Activated CD8-positive, alpha-beta memory T cell treated with anti-CD3 and anti-CD28 coated beads, Interleukin-2, amount 50 U/mL, for 24 hours (primary cell): ENCODE measurements at regions not wholly inside any gene's neighbourhood (a gene's known extent, or its start where the extent isn't known, plus 50 kb on each side); places are given as distances from the start of the nearest gene placed in this dataset.

Experiments used
- DNase-seq: peaks from one replicate; pipeline ENCODE4 v3.0.0-alpha.2; 2020; ENCODE audit errors: extremely low read depth

DNA sequence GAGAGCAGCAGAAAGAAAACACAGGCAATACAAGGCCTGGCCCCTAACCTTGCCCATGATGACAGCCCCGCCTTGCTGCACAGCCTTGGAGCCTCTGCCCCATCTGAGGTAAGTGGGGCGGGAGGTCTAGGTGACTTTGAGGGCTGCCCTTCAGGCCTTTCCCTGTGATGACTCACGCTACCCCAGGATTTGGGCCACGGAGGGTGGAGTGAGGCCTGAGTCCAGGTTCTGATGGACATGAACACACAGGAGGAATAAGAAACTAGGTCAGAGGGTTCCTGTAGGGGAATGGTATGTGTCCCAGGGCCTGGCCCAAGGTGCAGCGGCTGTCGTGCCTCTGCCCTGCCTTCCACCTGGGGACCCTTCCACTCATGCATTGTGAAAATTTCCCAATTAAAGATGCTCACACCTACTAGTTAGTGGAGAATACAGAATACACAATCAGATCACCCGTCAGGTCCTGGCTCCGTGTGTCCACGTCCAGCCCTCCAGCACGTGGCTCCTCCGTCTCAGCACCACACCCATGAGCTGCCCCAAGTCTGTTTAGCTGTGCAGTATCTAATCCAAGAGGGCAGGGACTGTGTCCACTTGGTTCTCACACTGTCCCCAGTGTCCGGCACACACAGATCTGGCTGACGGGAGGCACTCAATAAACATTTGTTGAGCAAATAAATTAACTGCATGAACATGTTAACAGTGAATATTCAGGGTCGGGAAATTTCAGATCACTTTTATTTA lies 111.0 kb downstream of the CHST1 start:
- no peak for DNase-seq

DNA sequence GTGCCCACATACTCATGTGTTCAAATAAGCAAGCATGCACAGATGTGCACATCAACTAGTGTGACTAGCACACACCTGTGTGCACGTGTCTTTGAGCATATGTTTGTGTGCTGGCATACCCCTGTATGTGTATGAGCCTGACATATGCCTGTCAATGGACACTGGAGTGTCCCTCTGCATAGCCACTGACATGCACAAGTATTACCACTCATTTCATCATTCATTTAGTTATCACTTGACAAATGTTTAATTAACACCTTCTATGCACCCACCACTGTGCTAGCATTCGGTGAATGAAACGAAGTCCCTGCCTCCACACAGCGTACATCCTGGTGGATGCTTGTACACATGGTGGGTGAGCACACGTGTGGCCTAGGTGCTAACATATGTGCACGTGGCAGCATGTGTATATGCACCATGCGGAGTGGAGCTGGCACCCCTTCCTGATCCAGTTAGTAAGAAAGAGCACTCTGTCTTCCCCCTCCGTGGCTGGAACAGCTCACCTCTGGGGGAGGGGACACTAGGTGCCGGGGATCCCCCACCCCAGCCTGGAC lies 112.0 kb downstream of the CHST1 start:
- DNase-seq: no peak

DNA sequence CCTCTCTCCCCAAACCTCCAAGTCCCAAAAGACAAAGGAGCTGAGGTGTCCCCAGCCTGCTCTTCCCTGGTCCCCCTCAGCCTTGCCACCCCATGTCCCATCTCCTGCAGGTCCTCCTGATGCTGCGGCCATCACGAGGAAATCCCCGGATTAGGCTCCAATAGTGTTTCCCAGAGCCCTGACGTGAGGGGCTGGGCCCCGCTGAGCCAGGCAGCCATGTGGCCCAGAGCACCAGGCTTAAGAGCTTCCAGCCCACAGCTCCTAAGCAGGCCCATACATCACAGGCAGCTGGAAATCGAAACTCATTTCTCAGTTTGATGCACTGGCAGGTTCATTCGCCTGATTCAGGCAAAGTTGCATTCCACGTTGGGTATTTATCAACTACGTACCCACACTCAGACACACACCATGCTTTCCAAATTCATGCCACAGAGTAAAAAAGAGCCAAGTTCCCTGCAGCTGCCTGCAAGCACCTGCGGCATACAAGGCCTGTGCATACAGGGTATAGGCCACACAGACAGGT lies 114.2 kb downstream of the CHST1 start:
- no peak for DNase-seq

DNA sequence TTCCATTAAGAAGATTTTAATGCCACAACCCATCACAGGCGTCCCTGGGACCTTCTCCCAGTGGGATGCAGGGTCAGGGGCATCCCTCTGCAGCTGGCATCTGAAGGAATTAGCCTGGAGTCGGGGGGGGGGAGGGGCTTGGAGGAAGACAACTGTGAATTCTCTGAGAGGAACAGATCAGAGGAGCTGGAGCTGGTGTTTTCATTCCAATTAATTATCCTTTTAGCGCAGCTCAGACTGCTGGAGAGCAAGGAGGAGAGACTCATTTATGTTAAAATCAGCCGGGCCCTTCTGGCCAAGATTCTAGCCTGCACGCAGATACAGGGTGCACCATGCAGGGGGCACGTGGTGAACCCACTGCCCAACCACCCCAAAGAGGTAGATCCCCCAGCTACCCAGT lies 116.2 kb downstream of the CHST1 start:
- DNase-seq: no peak

DNA sequence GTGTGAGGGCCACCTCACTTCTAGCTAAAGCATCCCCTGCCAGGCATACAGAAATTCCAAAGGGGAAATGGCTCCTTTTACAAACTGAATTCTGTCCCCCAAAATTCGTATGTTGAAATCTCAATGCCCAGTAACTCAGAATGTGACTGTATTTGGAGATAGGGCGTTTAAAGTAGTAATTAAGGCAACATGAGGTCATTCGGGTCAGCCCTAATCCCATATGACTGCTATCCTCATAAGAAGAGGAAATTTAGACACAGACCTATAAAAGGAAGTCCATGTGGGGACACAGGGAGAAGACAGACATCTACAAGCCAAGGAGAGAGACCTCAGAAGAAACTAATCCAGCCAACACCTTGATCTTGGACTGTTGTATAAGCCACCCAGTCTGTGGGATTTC lies 119.1 kb downstream of the CHST1 start:
- DNase-seq: no peak

DNA sequence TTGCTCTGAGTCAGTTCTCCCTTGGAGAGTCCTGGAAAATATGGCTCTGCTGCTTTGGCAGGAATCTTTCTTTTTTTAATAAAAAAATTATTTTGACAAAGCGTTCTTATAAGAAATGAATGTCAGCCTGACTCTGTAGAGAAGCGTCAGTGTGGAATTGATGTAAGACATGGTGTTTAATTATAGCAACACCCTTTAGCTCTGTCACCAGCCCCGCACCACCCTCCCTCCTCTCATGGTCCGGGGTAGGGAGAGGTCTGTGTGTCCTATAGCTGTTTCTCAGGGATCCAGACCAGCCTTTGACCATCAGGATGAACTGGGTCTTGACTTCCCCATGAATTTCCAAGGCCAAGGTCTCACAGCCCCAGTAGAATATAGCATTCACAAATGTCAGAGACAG lies 120.6 kb downstream of the CHST1 start:
- no peak for DNase-seq

DNA sequence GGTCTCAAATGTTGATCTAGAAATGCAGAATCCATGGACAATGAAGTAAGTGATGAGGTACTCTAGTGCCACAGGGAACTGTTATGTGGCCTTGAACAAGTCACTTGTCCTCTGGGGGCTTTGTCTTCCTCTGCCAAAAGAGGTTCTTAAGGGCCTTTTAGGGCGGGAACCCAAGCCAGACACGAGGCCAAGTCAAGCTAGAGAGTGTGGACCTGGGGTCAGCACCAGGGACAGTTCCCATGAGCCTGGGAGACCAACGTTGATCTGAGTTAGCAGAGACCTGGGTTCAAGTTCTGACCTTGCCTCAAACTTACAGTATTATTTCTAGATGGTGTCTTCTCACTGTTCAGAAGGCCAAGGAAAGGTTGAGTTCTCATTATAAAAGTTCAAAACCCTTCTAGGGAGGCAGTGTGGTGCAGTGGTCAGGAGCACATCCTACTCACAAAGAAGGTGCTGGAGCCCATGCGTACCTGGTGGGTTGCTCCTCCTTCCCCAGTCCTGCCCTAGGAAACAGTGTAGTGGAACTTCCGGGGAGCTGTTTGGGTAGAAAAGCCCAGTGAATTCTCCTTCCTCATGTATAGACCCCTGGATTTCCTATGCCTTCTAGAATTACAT lies 121.5 kb downstream of the CHST1 start:
- DNase-seq: no peak

DNA sequence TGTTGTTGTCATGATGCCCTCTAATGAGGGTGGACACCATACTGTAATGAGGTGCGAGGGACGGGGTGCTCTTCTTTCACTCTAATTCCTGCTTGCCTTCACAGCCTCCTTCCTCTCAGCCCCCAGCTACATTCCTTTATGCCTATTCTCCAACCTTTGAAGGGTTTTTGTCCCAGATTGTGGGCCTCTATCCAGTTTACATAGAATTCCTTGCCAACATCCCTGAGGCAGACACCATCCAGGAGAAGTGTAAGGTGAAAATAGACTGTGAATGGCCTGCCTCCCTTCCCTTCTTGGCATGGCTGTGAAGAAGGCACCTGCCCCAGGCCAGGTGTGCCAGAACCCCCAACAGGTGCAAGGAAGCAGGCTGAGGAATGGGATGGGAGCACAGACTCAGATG lies 122.3 kb downstream of the CHST1 start:
- DNase-seq: no peak

DNA sequence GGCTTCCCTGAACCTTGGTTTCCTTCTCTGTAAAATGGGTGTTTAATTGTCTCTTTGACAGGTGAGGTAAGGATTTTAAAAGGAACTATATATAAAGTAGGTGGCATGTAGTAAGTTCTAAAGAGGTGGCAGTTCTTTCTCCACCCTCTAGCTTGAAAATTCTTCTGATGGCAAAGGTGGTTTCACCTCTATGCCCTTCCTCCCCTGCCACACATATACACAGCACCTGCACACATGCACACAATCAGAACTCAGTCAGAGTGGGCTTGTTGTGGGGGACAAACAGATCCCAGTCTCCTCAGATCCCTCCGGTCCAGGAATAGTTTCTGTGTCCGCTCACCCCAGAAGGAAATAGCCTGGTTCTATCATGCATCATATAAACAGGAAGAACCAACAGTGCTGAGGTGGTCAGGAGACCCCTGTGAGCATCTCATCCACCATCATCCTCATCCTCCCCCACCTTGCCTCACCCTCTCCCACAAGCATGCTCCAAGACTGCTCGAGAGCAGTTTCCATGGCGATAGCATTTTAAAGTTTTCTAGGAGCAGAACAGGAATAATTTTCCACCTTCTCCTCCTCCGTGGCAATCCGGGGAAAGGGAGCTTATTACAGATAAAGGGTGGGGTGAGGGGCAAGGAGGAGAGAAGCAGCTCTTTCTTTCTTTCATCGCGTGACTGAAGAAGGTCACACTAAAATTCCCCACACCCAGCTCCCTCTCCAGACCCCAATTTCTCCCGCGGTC lies 123.6 kb downstream of the CHST1 start:
- no peak for DNase-seq

DNA sequence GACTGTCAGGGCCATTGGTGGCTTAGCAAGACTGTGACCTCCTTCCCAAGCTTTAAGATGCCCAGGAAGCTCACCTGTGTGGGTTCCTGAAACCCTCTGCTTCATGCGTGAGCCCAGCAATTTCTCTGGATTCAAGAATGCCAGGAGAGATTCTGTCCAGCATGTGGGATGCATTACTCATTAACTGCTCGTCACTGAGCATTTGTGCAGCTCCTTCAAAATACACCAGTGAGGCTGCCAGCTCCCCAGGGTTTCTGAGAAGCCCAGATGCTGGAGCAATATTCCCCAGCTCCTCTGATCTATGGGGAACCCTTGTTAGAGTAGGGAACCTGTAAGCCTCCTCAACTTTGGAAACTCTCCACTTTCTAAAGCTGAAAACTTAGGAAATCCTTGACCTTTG lies 126.5 kb downstream of the CHST1 start:
- DNase-seq: no peak

DNA sequence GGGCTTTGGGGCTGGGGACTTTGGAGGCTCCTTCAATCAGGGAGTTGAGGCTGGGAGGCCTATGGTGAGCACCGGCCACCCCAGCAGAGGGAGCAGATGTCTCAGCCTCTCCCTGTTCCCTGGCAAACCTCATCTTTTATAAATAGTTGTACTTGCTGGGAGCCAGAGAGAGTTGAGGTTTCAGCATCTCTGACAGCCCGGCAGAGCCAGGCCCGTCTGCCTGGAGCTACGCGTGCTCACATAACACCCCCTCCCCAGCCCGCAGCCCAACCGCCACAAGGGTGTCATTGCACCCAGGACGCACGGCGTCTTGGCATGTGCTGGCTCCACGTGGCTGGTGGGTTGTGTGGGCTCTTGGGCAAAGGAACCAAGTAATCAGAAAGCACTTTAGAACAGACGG lies 127.1 kb downstream of the CHST1 start:
- DNase-seq: no peak

DNA sequence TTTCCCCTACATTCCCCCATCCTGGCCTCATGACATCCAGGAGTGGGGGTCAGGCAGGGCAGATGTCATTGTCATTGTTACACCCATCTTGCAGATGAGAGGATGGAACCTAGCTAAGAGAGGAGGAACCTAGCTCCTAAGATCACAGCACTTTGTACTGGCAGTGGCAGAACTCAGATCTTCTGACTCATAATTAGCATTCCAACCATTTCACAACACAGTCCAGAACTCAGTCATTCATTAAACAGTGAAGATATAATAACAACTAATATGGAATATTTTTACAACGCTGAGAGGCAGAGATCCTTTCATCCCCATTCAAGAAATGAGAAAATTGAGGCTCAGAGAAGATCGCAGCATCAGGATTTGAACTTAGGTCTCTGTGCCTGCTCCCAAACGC lies 127.8 kb downstream of the CHST1 start:
- no peak for DNase-seq

DNA sequence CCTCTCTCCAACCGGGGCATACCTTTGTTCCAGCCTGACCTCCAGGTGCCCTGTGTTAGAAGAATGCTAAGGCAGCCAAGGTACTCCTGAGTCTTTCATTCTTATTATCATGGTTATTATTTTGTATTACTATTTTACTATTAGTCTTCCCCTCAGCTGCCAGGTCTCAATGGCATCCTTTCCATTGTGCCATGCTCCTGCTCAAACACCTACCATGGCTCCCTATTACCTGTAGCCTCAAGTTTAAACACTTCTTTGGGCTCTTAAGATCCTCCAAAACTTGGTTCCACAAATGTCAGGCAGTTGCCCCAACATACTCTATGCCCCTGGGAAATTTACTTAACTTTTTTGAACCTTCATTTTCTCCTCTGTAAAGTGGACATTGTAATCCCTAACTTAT lies 130.4 kb downstream of the CHST1 start:
- DNase-seq: no peak

DNA sequence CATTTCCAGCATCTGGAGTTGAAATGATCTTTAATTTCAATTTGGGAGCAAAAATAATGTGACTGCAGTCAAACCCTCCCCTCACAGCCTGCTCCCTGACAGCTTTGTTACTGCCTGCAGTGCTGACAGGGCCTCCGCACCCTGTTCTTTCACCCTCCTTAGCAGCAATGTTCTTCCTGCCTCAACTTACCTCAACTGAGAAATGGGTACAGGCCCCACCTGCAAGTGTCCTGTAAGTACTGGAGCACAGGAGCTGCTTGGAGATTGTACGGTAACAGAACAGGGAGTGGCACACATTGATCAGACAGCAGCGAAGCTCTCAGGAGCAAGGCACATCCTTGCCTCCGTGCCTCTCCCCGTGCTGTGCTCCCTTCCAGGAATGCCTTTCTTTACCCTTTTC lies 131.3 kb downstream of the CHST1 start:
- DNase-seq: no peak

DNA sequence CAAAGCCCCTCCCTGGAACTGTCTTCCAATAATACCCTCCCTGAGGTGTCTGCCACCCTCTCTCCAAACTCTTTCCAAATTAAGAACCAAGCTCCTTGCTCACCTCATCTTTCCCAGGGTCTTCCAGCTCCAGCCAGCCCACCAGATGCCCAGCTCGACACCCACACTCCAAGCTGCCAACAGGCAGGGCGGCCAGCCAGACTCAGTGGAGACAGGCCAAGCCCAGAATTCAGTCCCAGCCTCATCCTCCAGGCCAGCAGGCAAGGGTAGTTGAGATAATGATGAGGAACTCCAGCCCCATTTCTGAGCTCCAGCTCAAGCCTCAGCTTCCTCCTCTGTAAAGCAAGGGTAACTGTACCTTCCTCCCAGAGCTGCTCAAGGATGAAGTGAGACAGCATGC lies 132.9 kb downstream of the CHST1 start:
- DNase-seq: no peak

DNA sequence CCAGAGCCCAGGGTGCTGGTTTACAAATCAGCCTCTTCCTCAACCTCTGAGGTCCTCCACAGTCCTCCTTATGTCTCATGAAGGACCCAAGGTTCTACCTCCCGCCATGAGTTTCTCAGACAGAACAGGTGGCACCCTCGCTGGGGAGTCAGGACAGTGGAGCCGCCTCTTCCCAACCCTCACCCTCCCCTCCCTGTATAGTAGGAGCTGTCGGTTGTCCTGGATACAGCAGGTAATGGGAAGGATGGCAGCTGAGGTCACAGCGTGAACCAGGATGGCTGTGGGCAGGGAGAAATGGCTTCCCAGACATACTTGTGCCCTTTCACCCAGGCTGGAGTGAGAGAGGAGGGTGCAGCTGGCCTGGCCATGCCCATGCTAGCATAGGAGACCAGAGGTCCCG lies 134.6 kb downstream of the CHST1 start:
- no peak for DNase-seq

DNA sequence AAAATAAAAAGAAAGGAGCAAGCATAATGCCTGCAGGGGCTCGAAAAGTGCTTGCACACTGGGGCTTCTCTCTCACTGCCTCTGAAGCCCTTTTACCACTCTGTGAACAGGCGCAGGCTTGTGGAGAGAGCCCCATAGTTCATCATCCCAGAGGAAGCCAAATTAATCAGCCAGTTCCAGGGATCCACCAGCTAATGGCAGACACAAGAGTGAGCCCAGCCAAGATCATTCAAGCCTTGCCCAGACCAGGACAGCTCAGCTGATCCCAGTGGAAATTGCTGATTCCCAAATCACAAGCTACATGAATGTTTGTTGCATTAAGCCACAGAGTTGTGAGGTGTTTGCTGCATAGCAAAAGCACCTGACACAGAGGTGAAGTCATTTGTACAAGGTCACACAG lies 135.3 kb downstream of the CHST1 start:
- no peak for DNase-seq

DNA sequence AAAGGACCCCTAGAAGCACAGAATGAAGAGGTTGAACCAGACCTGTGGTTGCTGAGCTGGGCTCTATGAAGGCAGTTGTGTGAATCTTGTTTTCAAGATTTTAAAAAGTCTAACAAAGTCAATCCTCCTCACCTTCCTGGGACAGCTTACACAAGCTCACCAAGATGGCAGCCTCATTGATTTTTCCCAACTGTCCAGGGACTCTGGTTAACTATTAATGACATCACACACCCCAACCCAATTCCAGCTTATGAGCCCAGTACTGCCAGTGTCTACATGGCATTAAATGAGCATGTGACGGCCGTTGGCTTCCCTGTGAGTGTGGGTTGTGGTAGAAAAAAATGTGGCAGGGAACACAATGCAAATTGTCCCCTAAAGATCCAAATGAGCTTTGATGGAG lies 137.0 kb downstream of the CHST1 start:
- DNase-seq: no peak

DNA sequence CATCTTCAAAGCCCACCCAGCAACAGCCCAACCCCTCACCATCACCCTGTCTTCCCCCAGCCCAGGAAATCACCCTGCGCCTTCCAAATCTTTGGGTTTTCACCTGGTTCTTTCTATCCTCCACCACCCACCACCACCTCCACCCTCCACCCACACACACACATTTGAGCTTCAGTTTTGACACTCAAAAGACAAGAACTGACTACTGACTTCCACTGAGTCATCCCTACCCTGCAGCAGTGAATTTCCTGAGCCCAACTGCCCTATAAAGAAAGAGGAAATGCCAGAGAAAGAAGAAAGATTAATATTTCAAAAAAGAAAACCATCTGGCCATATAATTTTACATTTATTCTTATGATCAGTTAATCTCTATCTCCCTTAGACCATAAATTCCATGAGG lies 137.5 kb downstream of the CHST1 start:
- DNase-seq: no peak

DNA sequence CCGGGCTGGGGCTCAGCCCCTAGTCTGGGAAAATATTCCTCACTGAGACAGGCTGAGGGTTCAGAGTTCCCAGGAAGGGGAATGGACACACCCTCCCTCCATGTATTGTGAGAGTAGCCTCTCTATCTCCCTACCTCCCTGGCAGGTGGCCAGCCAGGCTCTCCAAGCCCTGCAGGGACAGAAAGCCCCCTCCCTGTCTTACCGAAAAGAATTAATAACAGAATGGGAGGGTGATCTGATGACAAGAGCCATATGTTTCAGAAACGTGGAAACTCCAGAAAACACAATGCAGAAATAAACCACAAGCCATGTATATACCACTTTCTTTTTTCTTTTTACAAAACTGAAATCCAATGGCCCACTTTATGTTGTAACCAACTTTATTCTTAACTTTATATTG lies 140.0 kb downstream of the CHST1 start:
- no peak for DNase-seq

DNA sequence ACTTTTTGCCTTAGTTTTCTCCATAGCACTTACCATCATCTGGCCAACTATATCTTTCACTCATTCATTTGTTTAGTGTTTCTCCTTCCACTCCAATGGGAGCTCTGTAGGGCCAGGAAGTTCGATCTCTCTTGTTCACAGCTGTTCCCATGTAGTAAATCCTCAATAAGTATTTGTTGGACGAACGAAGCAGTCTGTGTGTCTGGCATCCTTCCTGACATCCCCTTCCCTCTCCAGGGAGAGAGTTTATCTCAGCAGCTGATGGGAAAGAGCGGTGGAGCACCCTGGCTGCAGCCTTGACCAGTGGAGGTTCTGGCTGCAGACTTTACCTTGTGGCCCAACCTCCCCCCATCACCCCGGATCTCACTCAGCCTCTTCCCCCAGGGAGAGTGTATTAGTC lies 141.7 kb downstream of the CHST1 start:
- DNase-seq: no peak

DNA sequence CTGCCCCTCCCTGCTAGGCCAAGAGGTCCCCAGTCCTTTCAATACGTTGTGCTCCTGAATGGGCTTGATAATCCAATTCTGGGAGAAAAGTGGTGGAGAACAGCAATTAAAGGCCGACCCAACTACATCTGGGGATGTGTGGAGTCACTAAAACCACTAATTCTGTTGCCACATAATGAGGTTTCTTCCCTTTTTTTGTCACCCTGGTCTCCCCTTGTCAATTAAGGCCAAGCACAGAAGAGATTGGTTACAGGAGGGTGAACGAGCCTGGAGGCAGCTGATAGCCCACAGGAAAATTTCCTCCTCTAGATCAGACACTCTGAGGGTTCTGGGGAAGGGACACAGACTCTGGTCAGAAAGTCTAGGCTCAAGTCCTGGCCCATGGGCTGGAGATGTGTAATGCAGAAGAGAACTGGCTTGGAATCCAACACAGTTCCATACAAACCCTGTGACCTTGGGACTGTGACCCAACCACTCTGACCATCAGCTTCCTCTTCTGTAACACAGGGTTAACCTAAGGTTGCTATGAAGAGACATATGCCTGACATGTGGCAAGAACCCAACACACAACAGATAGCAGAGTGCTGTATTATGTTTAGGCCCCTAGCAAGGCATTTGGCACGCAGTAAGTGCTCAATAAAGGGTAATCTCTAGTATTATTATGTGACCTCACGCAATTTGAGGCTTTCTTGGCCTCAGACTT lies 146.4 kb downstream of the CHST1 start:
- no peak for DNase-seq
